B cell (primary cell): ENCODE measurements at regions not wholly inside any gene's neighbourhood (a gene's known extent, or its start where the extent isn't known, plus 50 kb on each side); places are given as distances from the start of the nearest gene placed in this dataset.

Experiments
- ATAC-seq: fragments of 200-7000 bp; cut with Tn5 transposase; one replicate; pipeline ENCODE4 v1.10.0; 2021; ENCODE audit warnings: low read depth, mild to moderate bottlenecking, moderate number of reproducible peaks, moderate library complexity
- CTCF ChIA-PET: fragments of 350-600 bp; sonication (Branson Sonifier 250); formaldehyde crosslinking; loops from one replicate; lab custom pipeline; 2021; ENCODE audit warnings: antibody characterized with exemption, inconsistent platforms; lab: Charles Lee
- POLR2A ChIA-PET: fragments of 350-600 bp; sonication (Branson Sonifier 250); formaldehyde crosslinking; loops from one replicate; lab custom pipeline; 2021; ENCODE audit warnings: antibody characterized with exemption; lab: Charles Lee
- DNase-seq: peaks from one replicate; pipeline ENCODE4 v3.0.0; 2013
- H2AFZ ChIP-seq: 2 replicates; pipeline ENCODE4 v1.6.1; 2012; ENCODE audit warnings: mild to moderate bottlenecking, low read depth, low read length; ENCODE audit not compliant: insufficient read depth, poor library complexity, severe bottlenecking
- H3K27ac ChIP-seq, 2 donors: 1 replicate in 1 of 2; 2 replicates in 1 of 2; pipeline ENCODE4 v1.5.1; 2012 to 2013; ENCODE audit warnings: low read length in 2 of 2, mild to moderate bottlenecking in 2 of 2, moderate library complexity in 1 of 2
- H3K27me3 ChIP-seq, 4 experiments: fragments of 200-600 bp in 1 of 4; sonication (generic) in 1 of 4; replicated peaks in 1 of 4; 1 replicate in 2 of 4; 2 replicates in 2 of 4; pipeline versions ENCODE4 v1.6.1 to v1.7.0; 2013 to 2016; ENCODE audit warnings: low read length in 3 of 4, mild to moderate bottlenecking in 2 of 4, mixed read lengths in 1 of 4, moderate library complexity in 1 of 4; ENCODE audit not compliant: insufficient read depth in 4 of 4, control insufficient read depth in 3 of 4; ENCODE audit errors: control extremely low read depth in 1 of 4
- H3K36me3 ChIP-seq, 2 experiments: replicated peaks in 1 of 2; 1 replicate in 1 of 2; 2 replicates in 1 of 2; pipeline versions ENCODE4 v1.6.1 to v1.7.1; 2013; ENCODE audit warnings: low read length in 1 of 2; ENCODE audit not compliant: insufficient read depth in 2 of 2, control insufficient read depth in 1 of 2; ENCODE audit errors: control extremely low read depth in 1 of 2, extremely low read depth in 1 of 2
- H3K4me1 ChIP-seq, 2 donors: fragments of 200-600 bp in 1 of 2; sonication (generic) in 1 of 2; 1 replicate in 1 of 2; 2 replicates in 1 of 2; pipeline versions ENCODE4 v1.5.1 to v1.6.1; 2013 to 2017; ENCODE audit warnings: low read length in 2 of 2; ENCODE audit not compliant: control insufficient read depth in 2 of 2, insufficient read depth in 2 of 2
- H3K4me2 ChIP-seq: replicated peaks from 2 replicates; pipeline ENCODE3; 2012; ENCODE audit warnings: mild to moderate bottlenecking, low read depth, low read length; ENCODE audit not compliant: poor library complexity, severe bottlenecking
- H3K4me3 ChIP-seq, 5 experiments: fragments of 200-600 bp in 1 of 5; sonication (generic) in 1 of 5; 1 replicate in 3 of 5; 2 replicates in 2 of 5; pipeline versions ENCODE4 v1.5.1 to v1.7.0; 2011 to 2016; ENCODE audit warnings: low read length in 4 of 5, mild to moderate bottlenecking in 4 of 5, low read depth in 2 of 5, control low read depth in 1 of 5, moderate library complexity in 1 of 5; ENCODE audit not compliant: insufficient read depth in 1 of 5; ENCODE audit errors: control extremely low read depth in 1 of 5, extremely low read depth in 1 of 5
- H3K79me2 ChIP-seq: fragments of 200-600 bp; sonication (generic); one replicate; pipeline ENCODE4 v1.6.0; 2016; ENCODE audit warnings: low read length; ENCODE audit not compliant: control insufficient read depth, insufficient read depth
- H3K9ac ChIP-seq: fragments of 200-600 bp; sonication (generic); 2 replicates; pipeline ENCODE4 v1.6.1; 2017; ENCODE audit warnings: mild to moderate bottlenecking, low read length, moderate library complexity
- H3K9me3 ChIP-seq, 3 donors: one replicate each; pipeline versions ENCODE4 v1.6.1 to v1.7.1; 2013; ENCODE audit warnings: low read length in 2 of 3; ENCODE audit not compliant: control insufficient read depth in 2 of 3, insufficient read depth in 1 of 3; ENCODE audit errors: control extremely low read depth in 1 of 3
- H4K20me1 ChIP-seq: 2 replicates; pipeline ENCODE4 v1.6.0; 2012; ENCODE audit warnings: mild to moderate bottlenecking, low read length; ENCODE audit not compliant: insufficient read depth, control insufficient read depth, poor library complexity, severe bottlenecking
- H3K27ac Mint-ChIP-seq: one replicate; pipeline ENCODE4 v1.8.0; 2021; ENCODE audit warnings: mixed read lengths
- H3K27me3 Mint-ChIP-seq: one replicate; pipeline ENCODE4 v1.8.0; 2021; ENCODE audit warnings: mixed read lengths
- H3K4me1 Mint-ChIP-seq: one replicate; pipeline ENCODE4 v1.8.0; 2021; ENCODE audit warnings: mixed read lengths
- H3K4me3 Mint-ChIP-seq: one replicate; pipeline ENCODE4 v1.8.0; 2021; ENCODE audit warnings: mixed read lengths
- H3K9me3 Mint-ChIP-seq: one replicate; pipeline ENCODE4 v1.8.0; 2022; ENCODE audit warnings: mixed read lengths; ENCODE audit not compliant: insufficient read depth
- CTCF ChIP-seq: fragments of 200-600 bp; IDR thresholded peaks from one replicate; pipeline ENCODE4 v1.8.0; 2022; ENCODE audit warnings: antibody characterized with exemption, mild to moderate bottlenecking
- EZH2 ChIP-seq: IDR thresholded peaks from 2 replicates; pipeline ENCODE4 v1.6.1; 2012; ENCODE audit warnings: borderline replicate concordance, low read depth, mild to moderate bottlenecking, moderate library complexity, low read length; ENCODE audit not compliant: insufficient read depth, poor library complexity, severe bottlenecking
- WGBS: methylation state at CpG from one replicate; pipeline ENCODE4 v1.1.5; 2013; ENCODE audit warnings: missing lambda C conversion rate; ENCODE audit not compliant: insufficient coverage; 5-methylcytosine and 5-hydroxymethylcytosine counted together
- intact Hi-C: fragments of 100-400 bp; cut with micrococcal nuclease; formaldehyde crosslinking; loops from one replicate; pipeline ENCODE4 v1.10.0; 2022

- no peak overlapping the region for H3K27ac ChIP-seq
- Mint-ChIP-seq H3K27me3 (peaks cover 12% of the 10 kb centered on the region), H3K4me3 (no peak overlapping the region), H3K4me1 (no peaks in the 10 kb centered on the region), H3K27ac (no peak overlapping the region), H3K9me3 (no peaks in the 10 kb centered on the region)
- no peaks in the 10 kb centered on the region for H3K79me2 ChIP-seq
- DNase-seq, result no peak
- ATAC-seq, result no peak
- H2AFZ ChIP-seq, result no peak overlapping the region
- no peaks in the 10 kb centered on the region for H3K27me3 ChIP-seq
- no peaks in the 10 kb centered on the region for H4K20me1 ChIP-seq
- 92% methylated on average over 4 of the region's 4 CpGs for WGBS
- no peaks in the 10 kb centered on the region for H3K36me3 ChIP-seq
- H3K9me3 ChIP-seq, result peaks cover 0 to 2% (median 0%) of the 10 kb centered on the region in 3 donors
- TF ChIP-seq CTCF, result no peak
- no peak for TF ChIP-seq EZH2
- intact Hi-C loops, result no loop called here
- no peak overlapping the region for H3K4me3 ChIP-seq
- H3K9ac ChIP-seq, result no peak overlapping the region
- POLR2A ChIA-PET, result no interaction called here
- H3K4me1 ChIP-seq, result no peaks in the 10 kb centered on the region
- CTCF ChIA-PET, result no interaction called here
- H3K4me2 ChIP-seq, result no peak overlapping the region
These were observed 182.8 kb upstream of the AGAP1 start for GRCh38 chr2:235311044-235311443.

- intact Hi-C loops, result no loop called here
- Histone ChIP-seq H3K27me3 (no peaks in the 10 kb centered on the region), H3K4me2 (no peak overlapping the region), H3K79me2 (no peaks in the 10 kb centered on the region), H3K36me3 (no peaks in the 10 kb centered on the region), H3K9ac (no peak overlapping the region), H4K20me1 (no peaks in the 10 kb centered on the region), H3K27ac (no peak overlapping the region), H3K4me3 (no peak overlapping the region), H3K9me3 (peaks cover 0 to 2% (median 0%) of the 10 kb centered on the region in 3 donors), H3K4me1 (no peaks in the 10 kb centered on the region), H2AFZ (no peak overlapping the region)
- ATAC-seq, result no peak
- no peak for TF ChIP-seq CTCF
- no peak for TF ChIP-seq EZH2
- Mint-ChIP-seq H3K4me3 (no peak overlapping the region), H3K9me3 (no peaks in the 10 kb centered on the region), H3K27ac (no peak overlapping the region), H3K4me1 (no peaks in the 10 kb centered on the region), H3K27me3 (peaks cover 12% of the 10 kb centered on the region)
- WGBS, result 91% methylated on average over 1 of the region's 2 CpGs
- POLR2A ChIA-PET, result no interaction called here
- no peak for DNase-seq
- CTCF ChIA-PET, result no interaction called here
These were observed 181.3 kb upstream of the AGAP1 start for GRCh38 chr2:235312571-235312970.
